Thyroid gland (tissue), 4 donors: ENCODE measurements at regions not wholly inside any gene's neighbourhood (a gene's known extent, or its start where the extent isn't known, plus 50 kb on each side); places are given as distances from the start of the nearest gene placed in this dataset.

Source experiments
- DNase-seq, 2 donors: peaks; one replicate each; pipeline ENCODE4 v3.0.0-alpha.2; 2019
- H3K27ac ChIP-seq, 3 donors: fragments of 200-600 bp; sonication (generic); 1 replicate in 2 of 3; 2 replicates in 1 of 3; pipeline ENCODE4 v1.5.1; 2016 to 2019; ENCODE audit warnings: mild to moderate bottlenecking in 1 of 3, moderate library complexity in 1 of 3
- H3K27me3 ChIP-seq: fragments of 200-600 bp; sonication (generic); one replicate; pipeline ENCODE4 v1.5.1; 2019
- H3K36me3 ChIP-seq, 2 donors: fragments of 200-600 bp; sonication (generic); one replicate each; pipeline ENCODE4 v1.5.1; 2016 to 2019
- H3K4me1 ChIP-seq, 2 donors: fragments of 200-600 bp; sonication (generic); one replicate each; pipeline ENCODE4 v1.5.1; 2017 to 2019
- H3K4me3 ChIP-seq, 3 donors: fragments of 200-600 bp; sonication (generic); replicated peaks in 1 of 3; 1 replicate in 2 of 3; 2 replicates in 1 of 3; pipeline ENCODE4 v1.5.1; 2016; ENCODE audit warnings: mild to moderate bottlenecking in 1 of 3
- H3K9me3 ChIP-seq: fragments of 200-600 bp; sonication (generic); one replicate; pipeline ENCODE4 v1.5.1; 2017
- POLR2A ChIP-seq, 2 donors: fragments of 450-650 bp; IDR thresholded peaks; one replicate each; pipeline ENCODE4 v1.6.1; 2017; ENCODE audit warnings: antibody characterized with exemption in 2 of 2, mild to moderate bottlenecking in 2 of 2, moderate library complexity in 1 of 2
- WGBS, 2 donors: methylation state at CpG; one replicate each; pipeline ENCODE4 v1.1.5; 2017; 5-methylcytosine and 5-hydroxymethylcytosine counted together
- intact Hi-C: fragments of 100-400 bp; cut with DNase I; formaldehyde crosslinking; loops from one replicate; pipeline ENCODE4 v1.15.1; 2023
- TF ChIP-seq, protein P1 (sequence below), 6 experiments: fragments of 200-600 bp in 3 of 6; fragments of 450-650 bp in 3 of 6; sonication (generic) in 3 of 6; IDR thresholded peaks; one replicate each; pipeline ENCODE4 v1.5.1; 2016 to 2019; ENCODE audit warnings: antibody characterized with exemption in 6 of 6, mild to moderate bottlenecking in 2 of 6, inconsistent platforms in 1 of 6, moderate library complexity in 1 of 6

DNA sequence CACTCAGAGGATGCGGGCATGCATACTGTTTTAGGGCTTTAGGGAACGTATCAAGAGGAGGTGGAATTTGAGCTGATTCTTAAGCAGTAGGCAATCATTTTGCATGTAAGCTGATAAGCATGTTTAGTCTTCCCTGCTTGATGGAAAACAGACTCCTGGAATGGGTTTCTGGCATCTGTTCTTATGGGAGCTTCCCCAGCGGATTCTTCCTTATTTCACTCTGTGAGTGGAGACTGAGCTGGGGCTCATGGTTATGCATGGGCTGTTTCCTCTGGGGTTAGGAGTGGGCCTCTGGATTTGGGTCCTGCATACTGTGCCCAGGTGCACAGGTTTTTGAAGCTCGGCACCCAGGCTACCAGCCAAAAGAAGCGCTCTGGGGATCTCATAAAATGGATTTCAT is 93.4 kb downstream of the DIRAS3 start:
- Histone ChIP-seq H3K36me3 (no peaks in the 10 kb centered on the region), H3K4me1 (no peaks in the 10 kb centered on the region), H3K27ac (no peak overlapping the region), H3K4me3 (no peak overlapping the region), H3K9me3 (no peaks in the 10 kb centered on the region), H3K27me3 (no peaks in the 10 kb centered on the region)
- DNase-seq, result no peak
- 81 to 87% methylated on average over 5 of the region's 5 CpGs for WGBS, 2 donors
- intact Hi-C loops, result no loop called here
- TF ChIP-seq, protein P1, sequence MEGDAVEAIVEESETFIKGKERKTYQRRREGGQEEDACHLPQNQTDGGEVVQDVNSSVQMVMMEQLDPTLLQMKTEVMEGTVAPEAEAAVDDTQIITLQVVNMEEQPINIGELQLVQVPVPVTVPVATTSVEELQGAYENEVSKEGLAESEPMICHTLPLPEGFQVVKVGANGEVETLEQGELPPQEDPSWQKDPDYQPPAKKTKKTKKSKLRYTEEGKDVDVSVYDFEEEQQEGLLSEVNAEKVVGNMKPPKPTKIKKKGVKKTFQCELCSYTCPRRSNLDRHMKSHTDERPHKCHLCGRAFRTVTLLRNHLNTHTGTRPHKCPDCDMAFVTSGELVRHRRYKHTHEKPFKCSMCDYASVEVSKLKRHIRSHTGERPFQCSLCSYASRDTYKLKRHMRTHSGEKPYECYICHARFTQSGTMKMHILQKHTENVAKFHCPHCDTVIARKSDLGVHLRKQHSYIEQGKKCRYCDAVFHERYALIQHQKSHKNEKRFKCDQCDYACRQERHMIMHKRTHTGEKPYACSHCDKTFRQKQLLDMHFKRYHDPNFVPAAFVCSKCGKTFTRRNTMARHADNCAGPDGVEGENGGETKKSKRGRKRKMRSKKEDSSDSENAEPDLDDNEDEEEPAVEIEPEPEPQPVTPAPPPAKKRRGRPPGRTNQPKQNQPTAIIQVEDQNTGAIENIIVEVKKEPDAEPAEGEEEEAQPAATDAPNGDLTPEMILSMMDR (IDR thresholded peaks at IDR 0.05), result no peak
- no peak for TF ChIP-seq POLR2A (IDR thresholded peaks at IDR 0.05)

DNA sequence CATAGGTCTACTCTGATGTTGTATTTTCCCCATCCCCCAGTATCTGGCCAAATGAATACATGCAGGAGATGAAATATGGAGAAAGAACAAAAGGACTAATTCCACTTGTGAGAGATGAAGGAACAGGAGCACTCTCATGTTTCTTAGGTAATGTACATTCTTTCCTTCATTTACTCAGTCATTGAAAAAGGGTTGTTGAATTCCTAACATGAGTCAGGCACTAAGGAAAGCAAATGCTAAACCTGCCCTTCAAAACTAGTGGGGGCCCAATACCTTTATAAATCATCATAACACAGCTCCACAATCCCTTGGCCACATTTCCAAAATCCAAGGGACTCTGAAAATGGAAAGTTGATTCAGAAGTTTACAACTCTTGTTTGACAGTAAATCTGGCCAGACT is 94.3 kb downstream of the DIRAS3 start:
- no peaks in the 10 kb centered on the region for H3K27me3 ChIP-seq
- H3K36me3 ChIP-seq, result no peaks in the 10 kb centered on the region
- intact Hi-C loops, result no loop called here
- H3K27ac ChIP-seq, result no peak overlapping the region
- no peak overlapping the region for H3K4me3 ChIP-seq
- no peaks in the 10 kb centered on the region for H3K4me1 ChIP-seq
- TF ChIP-seq, protein P1 (IDR thresholded peaks at IDR 0.05), result no peak
- TF ChIP-seq POLR2A (IDR thresholded peaks at IDR 0.05), result no peak
- no peak for DNase-seq
- H3K9me3 ChIP-seq, result no peaks in the 10 kb centered on the region

DNA sequence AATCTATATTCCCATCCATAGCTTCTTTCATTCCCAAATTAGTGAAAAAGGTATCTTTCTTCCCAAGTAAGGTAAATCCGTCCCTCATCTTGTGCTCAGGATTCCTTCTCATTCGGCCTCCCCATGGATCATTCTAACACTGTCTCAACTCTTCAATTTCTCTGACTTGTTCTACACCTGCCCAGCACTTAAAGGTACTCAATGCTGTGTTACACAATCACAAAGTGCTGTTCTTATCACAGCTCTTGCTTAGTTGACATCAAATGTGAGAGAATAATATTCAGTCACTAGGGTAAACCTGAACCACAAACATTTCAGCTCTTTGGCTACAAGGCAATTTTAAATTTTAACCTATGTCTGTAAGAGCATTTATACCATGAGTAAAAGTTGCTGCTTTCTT is 94.8 kb downstream of the DIRAS3 start:
- TF ChIP-seq, protein P1 (IDR thresholded peaks at IDR 0.05), result no peak
- no peak for TF ChIP-seq POLR2A (IDR thresholded peaks at IDR 0.05)
- no peak for DNase-seq
- intact Hi-C loops, result no loop called here
- H3K4me1 ChIP-seq, result no peaks in the 10 kb centered on the region
- no peaks in the 10 kb centered on the region for H3K27me3 ChIP-seq
- no peak overlapping the region for H3K4me3 ChIP-seq
- H3K9me3 ChIP-seq, result no peaks in the 10 kb centered on the region
- no peak overlapping the region for H3K27ac ChIP-seq
- 74 to 80% methylated on average over 2 of the region's 2 CpGs for WGBS, 2 donors
- H3K36me3 ChIP-seq, result no peaks in the 10 kb centered on the region

DNA sequence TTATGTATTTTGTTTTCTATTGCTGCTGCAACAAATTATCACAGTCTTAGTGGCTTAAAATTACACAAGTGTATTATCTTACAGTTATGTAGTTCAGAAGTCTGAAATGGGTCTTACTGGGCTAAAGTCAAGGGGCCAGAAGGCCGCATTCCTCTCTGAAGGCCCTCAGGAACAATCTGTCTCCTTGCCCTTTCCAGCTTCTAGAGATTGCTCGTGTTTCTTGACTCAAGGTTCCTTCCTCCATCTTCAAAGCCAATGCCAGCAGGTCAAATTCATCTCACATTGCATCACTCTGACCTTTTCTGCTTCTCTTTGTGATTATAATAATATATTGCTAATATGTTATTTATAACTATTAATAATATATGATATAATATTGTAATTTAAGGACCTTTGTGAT is 97.1 kb downstream of the DIRAS3 start:
- no peak for TF ChIP-seq POLR2A (IDR thresholded peaks at IDR 0.05)
- TF ChIP-seq, protein P1 (IDR thresholded peaks at IDR 0.05), result no peak
- H3K27me3 ChIP-seq, result no peaks in the 10 kb centered on the region
- H3K4me1 ChIP-seq, result peaks cover 0 to 2% of the 10 kb centered on the region in 2 donors
- intact Hi-C loops, result no loop called here
- H3K4me3 ChIP-seq, result no peak overlapping the region
- no peak for DNase-seq
- 80 to 81% methylated on average over 2 of the region's 2 CpGs for WGBS, 2 donors
- no peaks in the 10 kb centered on the region for H3K36me3 ChIP-seq
- no peaks in the 10 kb centered on the region for H3K9me3 ChIP-seq
- no peak overlapping the region for H3K27ac ChIP-seq

DNA sequence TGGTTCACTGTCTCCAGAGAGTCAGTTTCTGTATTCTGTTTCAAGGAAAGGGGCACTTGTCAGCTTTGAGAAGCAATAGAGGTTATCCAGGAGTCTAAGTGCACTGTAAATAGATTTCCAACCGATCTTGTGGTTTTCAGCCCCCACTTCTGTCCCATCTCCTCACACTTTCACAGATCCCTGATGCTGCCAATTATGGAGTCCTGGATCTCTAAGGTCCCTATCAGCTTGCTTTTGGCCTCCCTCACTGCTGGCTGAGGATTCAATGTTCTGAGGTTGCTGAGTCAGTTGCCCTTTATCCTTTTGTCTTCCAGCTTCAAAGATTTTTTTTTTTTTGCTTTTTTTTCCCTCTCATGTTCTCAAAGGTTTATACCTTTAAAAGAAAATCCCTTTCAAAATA is 98.4 kb downstream of the DIRAS3 start:
- Histone ChIP-seq H3K4me1 (peaks cover 0 to 8% of the 10 kb centered on the region in 2 donors), H3K4me3 (no peak overlapping the region), H3K36me3 (no peaks in the 10 kb centered on the region), H3K27ac (no peak overlapping the region), H3K27me3 (no peaks in the 10 kb centered on the region), H3K9me3 (no peaks in the 10 kb centered on the region)
- DNase-seq, result no peak
- intact Hi-C loops, result no loop called here
- TF ChIP-seq, protein P1 (IDR thresholded peaks at IDR 0.05), result no peak
- TF ChIP-seq POLR2A (IDR thresholded peaks at IDR 0.05), result no peak
- 48 to 53% methylated on average over 1 of the region's 1 CpG for WGBS, 2 donors
